ENCODE measurements at regions not wholly inside any gene's neighbourhood (a gene's known extent, or its start where the extent isn't known, plus 50 kb on each side); places are given as distances from the start of the nearest gene placed in this dataset.
"Not testable (repeated sequence)": the region's sequence is repeated elsewhere in the genome, so short reads cannot be mapped to it uniquely, and the experiment has no call there.

- H3K4me2 ChIP-seq (ENCODE audit: low read depth, low read length, poor library complexity, severe bottlenecking) = peak overlapping the region; percentile 47
Observed at GRCh38 chr1:184838504-184838951, 83.9 kb upstream of the EDEM3 start.

GRCh38 chr1:184836934-184837895, 82.6 kb upstream of the EDEM3 start:
- H3K36me3 ChIP-seq (ENCODE audit: insufficient read depth, low read length) = no peaks in the 10 kb centered on the region
- H3K27me3 ChIP-seq (ENCODE audit: low read length) = no peaks in the 10 kb centered on the region
- no peaks in the 10 kb centered on the region for H3K9me3 ChIP-seq (ENCODE audit: low read length)
- no peaks in the 10 kb centered on the region for H4K20me1 ChIP-seq (ENCODE audit: insufficient read depth, low read depth, low read length)
- H3K9me2 ChIP-seq (replicated peaks; ENCODE audit: insufficient read depth, low read length) = no peaks in the 10 kb centered on the region
- H2AFZ ChIP-seq (ENCODE audit: low read length) = no peak overlapping the region
- peak; percentile 58 for DNase-seq
- H3K4me1 ChIP-seq (ENCODE audit: low read length) = peaks cover 43% of the 10 kb centered on the region
- H3K4me2 ChIP-seq (ENCODE audit: low read depth, low read length, poor library complexity, severe bottlenecking) = peak overlapping the region; percentile 47
- peak overlapping the region; percentile 84 for H3K27ac ChIP-seq (ENCODE audit: low read length)
- peak overlapping the region; percentile 18; the same call in 1 of the 2 replicates for H3K9ac ChIP-seq (ENCODE audit: low read length)
- H3K79me2 ChIP-seq (ENCODE audit: low read length) = no peaks in the 10 kb centered on the region
- no peak overlapping the region for H3K4me3 ChIP-seq (ENCODE audit: low read length)

More at GRCh38 chr1:184838504-184838951, 83.9 kb upstream of the EDEM3 start:
- no peak for DNase-seq
- Histone ChIP-seq H2AFZ (ENCODE audit: low read length) (no peak overlapping the region), H3K79me2 (ENCODE audit: low read length) (no peaks in the 10 kb centered on the region), H3K36me3 (ENCODE audit: insufficient read depth, low read length) (no peaks in the 10 kb centered on the region), H3K27me3 (ENCODE audit: low read length) (no peaks in the 10 kb centered on the region), H3K9me2 (replicated peaks; ENCODE audit: insufficient read depth, low read length) (no peaks in the 10 kb centered on the region), H3K9me3 (ENCODE audit: low read length) (no peaks in the 10 kb centered on the region), H3K4me1 (ENCODE audit: low read length) (peaks cover 43% of the 10 kb centered on the region), H3K9ac (ENCODE audit: low read length) (peak overlapping the region; percentile 47), H3K27ac (ENCODE audit: low read length) (peak overlapping the region; percentile 84), H4K20me1 (ENCODE audit: insufficient read depth, low read depth, low read length) (no peaks in the 10 kb centered on the region), H3K4me3 (ENCODE audit: low read length) (no peak overlapping the region)

GRCh38 chr1:184836141-184836540, 81.5 kb upstream of the EDEM3 start:
- peak overlapping the region; percentile 47 for H3K4me2 ChIP-seq (ENCODE audit: low read depth, low read length, poor library complexity, severe bottlenecking)
- peaks cover 40% of the 10 kb centered on the region for H3K4me1 ChIP-seq (ENCODE audit: low read length)
- H2AFZ ChIP-seq (ENCODE audit: low read length) = no peak overlapping the region
- DNase-seq = no peak
- H3K36me3 ChIP-seq (ENCODE audit: insufficient read depth, low read length) = no peaks in the 10 kb centered on the region; the same call in 1 of the 2 replicates
- no peaks in the 10 kb centered on the region for H3K79me2 ChIP-seq (ENCODE audit: low read length)
- no peaks in the 10 kb centered on the region for H3K27me3 ChIP-seq (ENCODE audit: low read length)
- no peak overlapping the region for H3K4me3 ChIP-seq (ENCODE audit: low read length)
- H3K9me3 ChIP-seq (ENCODE audit: low read length) = no peaks in the 10 kb centered on the region
- no peak overlapping the region for H3K9ac ChIP-seq (ENCODE audit: low read length)
- no peaks in the 10 kb centered on the region for H4K20me1 ChIP-seq (ENCODE audit: insufficient read depth, low read depth, low read length)
- peak overlapping the region; percentile 84 for H3K27ac ChIP-seq (ENCODE audit: low read length)
- no peaks in the 10 kb centered on the region for H3K9me2 ChIP-seq (replicated peaks; ENCODE audit: insufficient read depth, low read length)

- not testable (repeated sequence) for DNase-seq; H3K9me3 ChIP-seq (ENCODE audit: low read length); H3K79me2 ChIP-seq (ENCODE audit: low read length); H3K27me3 ChIP-seq (ENCODE audit: low read length); H3K9ac ChIP-seq (ENCODE audit: low read length); H3K4me2 ChIP-seq (ENCODE audit: low read depth, low read length, poor library complexity, severe bottlenecking); H2AFZ ChIP-seq (ENCODE audit: low read length); H3K9me2 ChIP-seq (replicated peaks; ENCODE audit: insufficient read depth, low read length); H4K20me1 ChIP-seq (ENCODE audit: insufficient read depth, low read depth, low read length); H3K27ac ChIP-seq (ENCODE audit: low read length); H3K4me3 ChIP-seq (ENCODE audit: low read length); H3K36me3 ChIP-seq (ENCODE audit: insufficient read depth, low read length)
- H3K4me1 ChIP-seq (ENCODE audit: low read length) = peaks cover 32% of the 10 kb centered on the region
Observed at GRCh38 chr1:184833994-184834393, 79.3 kb upstream of the EDEM3 start.

- Histone ChIP-seq H3K27ac (ENCODE audit: low read length) (no peak overlapping the region), H2AFZ (ENCODE audit: low read length) (no peak overlapping the region), H3K27me3 (ENCODE audit: low read length) (no peaks in the 10 kb centered on the region), H3K36me3 (ENCODE audit: insufficient read depth, low read length) (no peaks in the 10 kb centered on the region; the same call in 1 of the 2 replicates), H3K79me2 (ENCODE audit: low read length) (no peaks in the 10 kb centered on the region), H3K4me2 (ENCODE audit: low read depth, low read length, poor library complexity, severe bottlenecking) (no peak overlapping the region), H3K9me2 (replicated peaks; ENCODE audit: insufficient read depth, low read length) (no peaks in the 10 kb centered on the region), H3K4me3 (ENCODE audit: low read length) (no peak overlapping the region), H3K4me1 (ENCODE audit: low read length) (peaks cover 31% of the 10 kb centered on the region), H3K9me3 (ENCODE audit: low read length) (no peaks in the 10 kb centered on the region), H3K9ac (ENCODE audit: low read length) (no peak overlapping the region), H4K20me1 (ENCODE audit: insufficient read depth, low read depth, low read length) (no peaks in the 10 kb centered on the region)
- no peak for DNase-seq
Observed at GRCh38 chr1:184832517-184832916, 77.9 kb upstream of the EDEM3 start.

GRCh38 chr1:184829496-184829895, 74.8 kb upstream of the EDEM3 start:
- not testable (repeated sequence) for H2AFZ ChIP-seq (ENCODE audit: low read length); H3K79me2 ChIP-seq (ENCODE audit: low read length); H3K9me3 ChIP-seq (ENCODE audit: low read length); H4K20me1 ChIP-seq (ENCODE audit: insufficient read depth, low read depth, low read length); H3K4me2 ChIP-seq (ENCODE audit: low read depth, low read length, poor library complexity, severe bottlenecking); H3K9me2 ChIP-seq (replicated peaks; ENCODE audit: insufficient read depth, low read length); H3K36me3 ChIP-seq (ENCODE audit: insufficient read depth, low read length); H3K4me3 ChIP-seq (ENCODE audit: low read length); H3K27ac ChIP-seq (ENCODE audit: low read length); H3K27me3 ChIP-seq (ENCODE audit: low read length); H3K9ac ChIP-seq (ENCODE audit: low read length); DNase-seq
- peaks cover 28% of the 10 kb centered on the region for H3K4me1 ChIP-seq (ENCODE audit: low read length)

GRCh38 chr1:184828369-184828717, 73.7 kb upstream of the EDEM3 start:
- Histone ChIP-seq H3K36me3 (ENCODE audit: insufficient read depth, low read length) (no peaks in the 10 kb centered on the region; the same call in 1 of the 2 replicates), H2AFZ (ENCODE audit: low read length) (no peak overlapping the region), H3K79me2 (ENCODE audit: low read length) (no peaks in the 10 kb centered on the region), H4K20me1 (ENCODE audit: insufficient read depth, low read depth, low read length) (no peaks in the 10 kb centered on the region), H3K4me1 (ENCODE audit: low read length) (peaks cover 28% of the 10 kb centered on the region), H3K9me3 (ENCODE audit: low read length) (no peaks in the 10 kb centered on the region), H3K27ac (ENCODE audit: low read length) (peak overlapping the region; percentile 69), H3K4me3 (ENCODE audit: low read length) (no peak overlapping the region), H3K4me2 (ENCODE audit: low read depth, low read length, poor library complexity, severe bottlenecking) (peak overlapping the region; percentile 52), H3K9ac (ENCODE audit: low read length) (no peak overlapping the region), H3K9me2 (replicated peaks; ENCODE audit: insufficient read depth, low read length) (no peaks in the 10 kb centered on the region), H3K27me3 (ENCODE audit: low read length) (no peaks in the 10 kb centered on the region)
- DNase-seq = no peak

GRCh38 chr1:184827600-184828368, 73.1 kb upstream of the EDEM3 start:
- Histone ChIP-seq H3K4me3 (ENCODE audit: low read length) (no peak overlapping the region), H3K9me3 (ENCODE audit: low read length) (no peaks in the 10 kb centered on the region), H2AFZ (ENCODE audit: low read length) (no peak overlapping the region), H3K27me3 (ENCODE audit: low read length) (no peaks in the 10 kb centered on the region), H3K27ac (ENCODE audit: low read length) (peak overlapping the region; percentile 69), H3K9me2 (replicated peaks; ENCODE audit: insufficient read depth, low read length) (no peaks in the 10 kb centered on the region), H4K20me1 (ENCODE audit: insufficient read depth, low read depth, low read length) (no peaks in the 10 kb centered on the region), H3K4me2 (ENCODE audit: low read depth, low read length, poor library complexity, severe bottlenecking) (peak overlapping the region; percentile 52), H3K4me1 (ENCODE audit: low read length) (peaks cover 28% of the 10 kb centered on the region), H3K36me3 (ENCODE audit: insufficient read depth, low read length) (no peaks in the 10 kb centered on the region; the same call in 1 of the 2 replicates), H3K9ac (ENCODE audit: low read length) (no peak overlapping the region), H3K79me2 (ENCODE audit: low read length) (no peaks in the 10 kb centered on the region)
- DNase-seq = peak; percentile 66

Data from Karpas-422 (cell line).